CD4-positive, alpha-beta T cell treated with Interleukin-21 for 1 hour (primary cell): ENCODE measurements at regions not wholly inside any gene's neighbourhood (a gene's known extent, or its start where the extent isn't known, plus 50 kb on each side); places are given as distances from the start of the nearest gene placed in this dataset.

Source experiments
- DNase-seq: peaks from one replicate; pipeline ENCODE4 v3.0.0-alpha.2; 2020

DNA sequence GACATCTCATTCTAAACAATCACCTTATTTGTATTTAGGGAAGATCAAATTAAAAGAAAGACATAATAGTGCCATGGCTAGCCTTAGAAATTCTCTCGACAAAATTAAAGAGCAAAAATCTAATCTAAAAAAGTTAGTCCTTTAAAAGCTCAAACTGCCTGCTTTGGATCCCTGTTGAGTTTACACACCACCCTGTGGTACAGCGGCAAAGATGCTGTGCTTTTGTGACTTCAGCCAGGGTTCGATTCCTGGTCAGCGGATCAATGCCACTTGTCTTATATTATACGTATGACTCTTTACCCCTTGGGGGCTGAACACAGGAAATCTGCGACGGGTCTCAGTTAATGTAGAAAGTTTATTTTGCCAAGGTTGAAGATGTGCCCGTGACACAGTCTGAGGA lies 51.3 kb upstream of the VOPP1 start:
- no peak for DNase-seq

DNA sequence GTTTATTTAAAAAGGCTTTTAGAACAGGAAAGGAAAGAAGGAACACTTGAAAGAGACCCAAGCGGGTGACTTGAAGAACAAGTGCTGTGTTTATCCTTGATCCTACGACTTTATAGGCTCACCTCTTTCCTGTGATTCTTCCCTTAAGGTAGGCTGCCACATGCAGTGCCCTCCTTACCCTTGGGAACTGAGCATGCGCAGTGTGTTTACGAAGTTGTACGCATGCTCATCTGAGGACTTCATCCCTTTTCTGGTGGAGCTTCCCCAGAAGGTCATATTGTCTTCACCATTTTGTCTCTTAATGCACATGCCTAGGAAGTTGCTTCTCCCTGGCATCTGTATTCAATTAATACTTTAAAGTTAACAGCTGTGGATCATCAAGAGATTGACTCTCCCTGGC lies 49.9 kb upstream of the VOPP1 start:
- DNase-seq, result no peak
